Left kidney (tissue), 1 donor: ENCODE measurements at regions not wholly inside any gene's neighbourhood (a gene's known extent, or its start where the extent isn't known, plus 50 kb on each side); places are given as distances from the start of the nearest gene placed in this dataset.

ENCODE experiments used
- DNase-seq: peaks from one replicate; pipeline ENCODE4 v3.0.0-alpha.2; 2013

- no peak for DNase-seq
Observed at GRCh38 chr22:49195636-49196035, 632.0 kb downstream of the BRD1 start.

GRCh38 chr22:49193901-49194465 is 633.7 kb downstream of the BRD1 start:
- no peak for DNase-seq

- no peak for DNase-seq
Observed at GRCh38 chr22:49193348-49193747, 634.3 kb downstream of the BRD1 start.

GRCh38 chr22:49192857-49193250 is 634.8 kb downstream of the BRD1 start:
- no peak for DNase-seq

GRCh38 chr22:49192180-49192856 is 635.4 kb downstream of the BRD1 start:
- no peak for DNase-seq

GRCh38 chr22:49191506-49191980 is 636.1 kb downstream of the BRD1 start:
- no peak for DNase-seq

- no peak for DNase-seq
Observed at GRCh38 chr22:49190816-49191505, 636.7 kb downstream of the BRD1 start.

- DNase-seq, result no peak
Observed at GRCh38 chr22:49189871-49190270, 637.8 kb downstream of the BRD1 start.

- no peak for DNase-seq
Observed at GRCh38 chr22:49188591-49188990, 639.1 kb downstream of the BRD1 start.

GRCh38 chr22:49188091-49188490 is 639.6 kb downstream of the BRD1 start:
- no peak for DNase-seq

GRCh38 chr22:49186762-49187161 is 640.9 kb downstream of the BRD1 start:
- no peak for DNase-seq

- DNase-seq, result no peak
Observed at GRCh38 chr22:49186293-49186692, 641.4 kb downstream of the BRD1 start.

- DNase-seq, result no peak
Observed at GRCh38 chr22:49185312-49185969, 642.2 kb downstream of the BRD1 start.

- DNase-seq, result no peak
Observed at GRCh38 chr22:49184736-49185135, 642.9 kb downstream of the BRD1 start.

- no peak for DNase-seq
Observed at GRCh38 chr22:49183826-49184216, 643.9 kb downstream of the BRD1 start.

GRCh38 chr22:49183208-49183825 is 644.4 kb downstream of the BRD1 start:
- DNase-seq, result no peak

GRCh38 chr22:49182416-49182815 is 645.3 kb downstream of the BRD1 start:
- DNase-seq, result no peak

- DNase-seq, result no peak
Observed at GRCh38 chr22:49181942-49182341, 645.7 kb downstream of the BRD1 start.

GRCh38 chr22:49181431-49181830 is 646.2 kb downstream of the BRD1 start:
- DNase-seq, result no peak

GRCh38 chr22:49180683-49181024 is 647.0 kb downstream of the BRD1 start:
- no peak for DNase-seq

- DNase-seq, result no peak
Observed at GRCh38 chr22:49179886-49180682, 647.6 kb downstream of the BRD1 start.

- no peak for DNase-seq
Observed at GRCh38 chr22:49179175-49179574, 648.5 kb downstream of the BRD1 start.
